ENCODE measurements at regions not wholly inside any gene's neighbourhood (a gene's known extent, or its start where the extent isn't known, plus 50 kb on each side); places are given as distances from the start of the nearest gene placed in this dataset.
"Not testable (repeated sequence)": the region's sequence is repeated elsewhere in the genome, so short reads cannot be mapped to it uniquely, and the experiment has no call there.

DNA sequence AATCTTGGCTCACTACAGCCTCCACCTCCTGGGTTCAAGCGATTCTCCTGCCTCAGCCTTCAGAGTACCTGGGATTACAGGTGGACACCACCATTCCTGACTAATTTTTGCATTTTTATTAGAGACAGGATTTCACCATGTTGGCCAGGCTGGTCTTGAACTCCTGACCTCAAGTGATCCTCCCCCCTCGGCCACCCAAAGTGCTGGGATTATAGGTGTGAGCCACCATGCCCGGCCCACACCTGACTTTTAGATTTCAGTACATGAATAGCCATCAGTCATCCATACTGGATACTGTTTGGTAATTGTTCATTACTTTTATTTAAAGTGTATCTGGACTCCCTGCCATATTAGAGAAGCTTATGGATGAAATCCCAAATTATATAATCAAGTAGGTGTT lies 82.6 kb upstream of the DCC start:
- TF ChIP-seq, protein P1, sequence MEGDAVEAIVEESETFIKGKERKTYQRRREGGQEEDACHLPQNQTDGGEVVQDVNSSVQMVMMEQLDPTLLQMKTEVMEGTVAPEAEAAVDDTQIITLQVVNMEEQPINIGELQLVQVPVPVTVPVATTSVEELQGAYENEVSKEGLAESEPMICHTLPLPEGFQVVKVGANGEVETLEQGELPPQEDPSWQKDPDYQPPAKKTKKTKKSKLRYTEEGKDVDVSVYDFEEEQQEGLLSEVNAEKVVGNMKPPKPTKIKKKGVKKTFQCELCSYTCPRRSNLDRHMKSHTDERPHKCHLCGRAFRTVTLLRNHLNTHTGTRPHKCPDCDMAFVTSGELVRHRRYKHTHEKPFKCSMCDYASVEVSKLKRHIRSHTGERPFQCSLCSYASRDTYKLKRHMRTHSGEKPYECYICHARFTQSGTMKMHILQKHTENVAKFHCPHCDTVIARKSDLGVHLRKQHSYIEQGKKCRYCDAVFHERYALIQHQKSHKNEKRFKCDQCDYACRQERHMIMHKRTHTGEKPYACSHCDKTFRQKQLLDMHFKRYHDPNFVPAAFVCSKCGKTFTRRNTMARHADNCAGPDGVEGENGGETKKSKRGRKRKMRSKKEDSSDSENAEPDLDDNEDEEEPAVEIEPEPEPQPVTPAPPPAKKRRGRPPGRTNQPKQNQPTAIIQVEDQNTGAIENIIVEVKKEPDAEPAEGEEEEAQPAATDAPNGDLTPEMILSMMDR (IDR thresholded peaks at IDR 0.05; ENCODE audit: low read length), result not testable (repeated sequence)
- TF ChIP-seq EZH2 (optimal IDR thresholded peaks at IDR 0.05; ENCODE audit: low read depth, low read length), result not testable (repeated sequence)
